SK-N-SH (cell line): ENCODE measurements at regions not wholly inside any gene's neighbourhood (a gene's known extent, or its start where the extent isn't known, plus 50 kb on each side); places are given as distances from the start of the nearest gene placed in this dataset.

Experiments used
- CTCF ChIP-seq: fragments of 200-600 bp; sonication (generic); IDR thresholded peaks from 2 replicates; pipeline ENCODE4 v1.6.1; 2017; ENCODE audit warnings: antibody characterized with exemption, mild to moderate bottlenecking, moderate library complexity
- EP300 ChIP-seq, 2 experiments: IDR thresholded peaks; 2 replicates each; pipeline versions ENCODE4 v1.4.0 to v1.6.1; 2012; ENCODE audit warnings: borderline replicate concordance in 1 of 2, low read depth in 1 of 2, low read length in 1 of 2
- FOXM1 ChIP-seq: IDR thresholded peaks from 2 replicates; pipeline ENCODE4 v1.4.0; 2012; ENCODE audit warnings: low read depth, mild to moderate bottlenecking
- PBX3 ChIP-seq: IDR thresholded peaks from 2 replicates; pipeline ENCODE4; 2012
- POLR2AphosphoS5 ChIP-seq: IDR thresholded peaks from 2 replicates; pipeline ENCODE4 v1.6.1; 2012; ENCODE audit warnings: low read depth, low read length
- RAD21 ChIP-seq: IDR thresholded peaks from 2 replicates; pipeline ENCODE4 v1.6.1; 2012; ENCODE audit warnings: mild to moderate bottlenecking, low read length
- REST ChIP-seq: IDR thresholded peaks from 2 replicates; pipeline ENCODE4 v1.6.1; 2012; ENCODE audit warnings: mild to moderate bottlenecking, low read depth, low read length, moderate library complexity
- SIN3A ChIP-seq: IDR thresholded peaks from 2 replicates; pipeline ENCODE4 v1.6.1; 2012; ENCODE audit warnings: low read depth, mild to moderate bottlenecking, low read length, moderate library complexity, borderline replicate concordance
- YY1 ChIP-seq: IDR thresholded peaks from 2 replicates; pipeline ENCODE4 v1.4.0; 2012; ENCODE audit warnings: low read depth, mild to moderate bottlenecking
- ZBTB33 ChIP-seq: IDR thresholded peaks from 2 replicates; pipeline ENCODE4 v1.4.0; 2012; ENCODE audit warnings: low read depth, borderline replicate concordance

- TF ChIP-seq POLR2AphosphoS5 (no peak), REST (no peak), RAD21 (no peak; the same call in 1 of the 2 replicates), CTCF (no peak), FOXM1 (no peak), PBX3 (no peak), EP300 (IDR thresholded peaks at IDR 0.05; ENCODE audit: borderline replicate concordance in 1 of 2, low read depth in 1 of 2, low read length in 1 of 2) (no peak), SIN3A (no peak), ZBTB33 (no peak), YY1 (no peak)
Measured at GRCh38 chr12:124480469-124481256, 86.7 kb downstream of the NCOR2 start.
